Stimulated activated CD8-positive, alpha-beta memory T cell treated with anti-CD3 and anti-CD28 coated beads, Interleukin-7, amount 100 ng/mL, for 4 hours (primary cell): ENCODE measurements at regions not wholly inside any gene's neighbourhood (a gene's known extent, or its start where the extent isn't known, plus 50 kb on each side); places are given as distances from the start of the nearest gene placed in this dataset.
"Not testable (repeated sequence)": the region's sequence is repeated elsewhere in the genome, so short reads cannot be mapped to it uniquely, and the experiment has no call there.

Experiments
- DNase-seq, 2 donors: peaks; one replicate each; pipeline ENCODE4 v3.0.0-alpha.2; 2020; ENCODE audit warnings: low read depth in 2 of 2

DNA sequence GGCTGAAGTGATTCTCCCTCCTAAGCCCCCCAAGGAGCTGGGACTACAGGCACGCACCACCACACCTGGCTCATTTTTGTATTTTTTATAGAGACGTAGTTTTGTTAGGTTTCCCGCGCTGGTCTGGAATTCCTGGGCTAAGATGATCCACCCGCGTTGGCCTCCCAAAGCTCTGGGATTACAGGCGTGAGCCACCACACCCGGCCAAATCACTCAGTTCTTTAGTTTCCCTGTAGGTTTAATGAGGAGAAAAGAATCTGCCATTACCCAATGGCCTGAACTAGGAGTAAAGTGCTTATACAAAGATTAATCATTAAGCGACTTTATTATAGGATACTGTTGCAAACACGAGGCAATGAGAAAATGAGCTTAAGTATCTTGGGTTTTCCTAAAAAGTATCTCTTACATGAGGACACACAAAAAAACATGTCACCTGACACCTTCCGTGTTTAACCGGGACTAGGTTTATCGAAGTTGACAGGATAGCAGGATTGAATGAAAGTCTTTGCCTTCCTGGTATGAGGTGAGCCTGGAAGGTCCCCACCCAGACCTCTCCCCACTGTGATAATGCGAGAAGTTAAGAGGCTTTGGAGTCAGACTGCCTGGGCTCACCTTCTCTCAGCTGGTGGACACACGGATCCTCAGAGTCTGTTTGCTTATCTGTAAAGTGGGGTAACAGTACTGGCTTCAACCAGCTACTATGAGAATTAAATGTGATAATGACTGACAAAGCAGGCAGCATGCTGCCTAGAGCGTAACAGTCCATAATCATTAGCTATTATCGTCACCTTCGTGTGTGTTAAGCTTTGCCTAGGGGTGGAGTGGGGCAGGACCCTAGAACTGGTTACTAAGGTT is 133.5 kb upstream of the KRAS start:
- DNase-seq, result no peak

GRCh38 chr12:25382311-25383106 is 131.8 kb upstream of the KRAS start:
- no peak for DNase-seq

- no peak for DNase-seq
Observed at GRCh38 chr12:25377469-25378177, 126.9 kb upstream of the KRAS start.

- DNase-seq, result no peak
Observed at GRCh38 chr12:25376985-25377384, 126.3 kb upstream of the KRAS start.

DNA sequence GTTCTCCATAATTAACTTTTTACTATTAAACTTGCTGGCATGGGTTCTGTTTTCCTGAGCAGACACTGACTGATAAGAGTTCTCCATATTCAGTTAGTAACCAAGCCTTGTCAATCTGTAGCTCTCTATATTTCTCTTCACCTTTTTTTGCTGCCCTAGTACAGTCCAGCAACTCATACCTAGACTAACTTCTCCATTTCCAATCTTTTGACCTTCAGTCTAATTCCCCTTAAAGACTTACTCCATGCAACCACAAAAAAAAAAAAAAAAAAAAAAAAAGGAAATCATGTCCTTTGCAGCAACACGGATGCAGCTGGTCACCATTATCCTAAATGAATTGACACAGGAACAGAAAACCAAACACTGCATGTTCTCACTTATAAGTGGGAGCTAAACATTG is 125.7 kb upstream of the KRAS start:
- no peak for DNase-seq

DNA sequence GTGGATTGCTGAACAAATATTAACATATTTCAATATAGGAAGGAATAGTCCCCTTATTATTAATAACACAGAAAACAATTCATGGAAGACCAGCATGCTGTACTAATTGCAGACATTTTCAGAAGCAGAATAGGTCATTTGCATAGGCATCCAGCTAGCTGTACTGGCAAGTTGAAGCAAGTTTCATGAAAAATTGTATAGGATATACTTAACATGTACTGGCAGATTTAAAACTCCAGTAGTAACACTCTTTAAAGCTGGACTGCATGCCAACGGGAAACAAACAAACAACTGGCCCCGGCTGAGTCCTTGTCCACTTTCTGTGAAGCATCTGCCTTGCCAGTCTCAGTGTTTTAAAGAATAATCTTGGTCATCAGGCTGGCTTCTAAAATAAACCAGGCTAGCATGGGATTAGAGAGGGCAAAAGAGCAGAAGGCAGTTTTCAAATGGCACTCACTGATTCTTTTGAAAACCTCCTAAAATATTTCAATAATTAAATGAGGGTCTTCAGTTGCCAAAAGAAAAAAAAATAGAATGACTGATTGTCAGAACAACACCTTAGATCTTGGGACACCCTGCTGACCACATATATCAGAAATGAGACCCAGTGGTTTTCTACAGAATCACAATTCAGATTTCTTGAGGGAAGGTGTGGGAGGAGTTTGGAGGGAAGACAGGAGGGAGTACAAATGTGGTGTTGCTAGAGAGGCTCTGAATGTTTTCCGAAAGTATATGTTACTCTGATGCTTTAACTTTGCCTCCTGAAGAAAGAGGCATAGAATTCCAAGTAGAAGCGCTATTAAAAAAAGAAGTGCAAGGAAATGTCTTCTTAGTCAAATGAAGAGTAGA is 122.5 kb upstream of the KRAS start:
- DNase-seq, result no peak

GRCh38 chr12:25372002-25372401 is 121.3 kb upstream of the KRAS start:
- no peak for DNase-seq

GRCh38 chr12:25368557-25368956 is 117.8 kb upstream of the KRAS start:
- no peak for DNase-seq

GRCh38 chr12:25366122-25366521 is 115.4 kb upstream of the KRAS start:
- DNase-seq, result no peak

DNA sequence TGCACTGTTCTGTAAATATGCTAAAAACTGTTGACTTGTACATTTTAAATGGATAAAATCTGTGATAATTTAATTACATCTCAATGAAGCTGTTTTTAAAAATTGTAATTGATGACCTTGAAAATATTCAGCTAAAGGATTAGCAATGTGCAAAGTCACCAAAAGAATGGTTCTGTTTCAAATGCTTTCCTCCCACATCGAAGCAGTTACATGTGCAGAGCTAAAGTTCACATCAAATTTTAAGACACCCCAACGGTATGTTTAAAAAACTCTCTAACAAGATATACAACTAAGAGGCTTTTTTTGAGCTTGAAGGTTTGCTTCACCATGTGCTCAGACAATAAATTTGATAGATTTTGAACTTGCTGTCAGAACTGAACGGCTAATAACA is 114.6 kb upstream of the KRAS start:
- DNase-seq, result no peak

DNA sequence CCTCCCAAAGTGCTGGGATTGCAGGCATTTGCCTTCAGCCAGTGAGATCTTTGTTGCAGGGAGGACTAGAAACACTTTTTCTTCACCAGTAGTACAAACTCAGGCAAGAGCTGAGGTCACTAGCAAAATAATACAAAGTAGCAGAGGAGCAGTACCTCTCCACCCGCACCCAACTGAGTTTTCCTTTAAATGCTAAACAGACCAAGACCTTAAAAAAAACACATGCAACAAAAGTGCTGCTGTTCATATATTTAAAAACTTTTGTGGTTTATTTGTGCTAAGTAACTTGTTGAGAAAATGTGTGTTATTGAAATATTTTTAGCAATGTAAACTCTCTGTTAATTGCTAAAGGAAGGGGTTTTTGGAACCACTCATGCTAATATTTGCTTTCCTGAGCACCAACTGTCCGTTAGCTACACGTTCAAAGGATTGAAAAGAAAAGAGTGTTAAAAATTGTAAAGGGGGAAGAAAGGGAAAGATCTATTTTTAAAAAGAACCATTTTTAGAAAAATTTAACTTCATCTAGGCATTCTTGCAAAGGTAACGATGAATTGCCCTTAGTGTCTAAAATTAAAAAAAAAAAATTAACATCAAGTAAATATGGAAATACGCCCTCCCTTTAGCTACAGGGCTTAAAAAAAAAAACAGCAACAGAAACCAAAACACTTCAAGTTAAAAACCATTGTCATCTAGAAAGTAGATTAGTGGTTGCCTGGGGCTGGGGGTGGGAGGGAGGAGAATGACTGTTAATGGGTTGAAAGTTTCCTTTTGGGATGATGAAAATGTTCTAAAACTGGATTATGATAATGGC is 114.0 kb upstream of the KRAS start:
- DNase-seq, result no peak

DNA sequence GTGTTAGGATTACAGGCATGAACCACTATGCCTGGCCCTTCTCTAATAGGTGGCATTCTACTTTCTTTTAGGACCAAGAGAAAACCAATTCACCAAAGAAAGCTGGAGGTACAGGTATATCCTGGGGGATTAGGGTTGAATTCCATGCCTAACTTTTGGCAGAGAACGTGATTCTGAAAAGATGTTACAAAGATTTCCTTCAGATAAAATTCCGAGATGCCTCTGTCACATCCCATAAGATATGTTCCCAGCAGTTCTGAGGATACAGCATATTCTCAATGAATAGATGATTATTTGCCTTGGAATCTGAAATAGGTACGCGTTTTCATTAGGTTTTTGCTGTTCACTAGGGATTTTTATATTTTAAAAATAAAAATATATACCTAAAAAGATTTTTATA is 111.9 kb upstream of the KRAS start:
- no peak for DNase-seq

DNA sequence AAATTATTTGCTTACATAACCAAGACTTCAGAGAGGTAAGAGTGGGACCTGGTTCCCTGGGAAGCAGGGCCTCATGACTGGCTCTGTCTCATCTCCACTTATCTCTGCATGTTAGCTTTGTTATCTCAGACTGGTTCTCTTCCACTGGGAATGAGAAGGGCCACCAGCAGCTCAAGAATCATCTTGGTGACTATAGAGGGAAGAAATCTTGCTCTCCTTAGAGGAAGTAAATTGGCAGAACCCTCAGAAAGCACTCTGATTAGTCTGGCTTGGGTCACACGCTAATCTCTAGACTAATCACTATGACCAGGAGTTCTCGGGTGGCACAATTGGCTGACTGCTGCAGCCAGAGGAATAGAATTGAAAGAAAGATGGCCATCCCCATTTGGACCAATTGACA is 110.8 kb upstream of the KRAS start:
- no peak for DNase-seq

GRCh38 chr12:25357595-25357994 is 106.9 kb upstream of the KRAS start:
- no peak for DNase-seq

DNA sequence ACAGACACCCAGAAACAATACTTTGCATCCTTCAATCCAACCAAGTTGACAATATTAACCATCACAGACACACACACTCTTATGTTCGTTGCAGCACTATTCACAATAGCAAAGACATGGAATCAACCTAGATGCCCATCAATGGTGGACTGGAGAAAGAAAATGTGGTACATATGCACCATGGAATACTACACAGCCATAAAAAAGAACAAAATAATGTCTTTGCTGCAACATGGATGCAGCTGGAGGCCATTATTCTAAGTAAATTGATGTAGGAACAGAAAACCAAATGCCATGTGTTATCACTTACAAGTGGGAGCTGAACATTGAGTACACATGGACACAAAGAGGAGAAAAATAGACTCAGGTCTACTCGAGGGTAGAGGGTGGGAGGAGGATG is 102.2 kb upstream of the KRAS start:
- DNase-seq, result not testable (repeated sequence)

GRCh38 chr12:25352083-25352918 is 101.6 kb upstream of the KRAS start:
- no peak for DNase-seq

DNA sequence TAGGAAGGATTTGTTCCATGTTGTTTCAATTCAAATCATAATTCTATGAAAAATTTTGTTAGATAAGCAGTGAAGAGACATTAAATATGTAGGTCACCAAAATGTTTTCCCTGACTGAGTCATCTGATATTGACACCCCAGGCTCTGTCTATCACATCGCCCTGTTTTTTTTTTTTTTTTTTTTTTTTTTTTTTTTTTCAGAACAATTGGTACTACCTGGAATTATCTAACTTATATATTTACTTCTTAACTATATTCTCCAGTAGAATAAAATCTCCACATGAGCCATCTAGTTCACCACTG is 97.8 kb upstream of the KRAS start:
- no peak for DNase-seq

GRCh38 chr12:25347716-25348592 is 97.2 kb upstream of the KRAS start:
- DNase-seq, result no peak

GRCh38 chr12:25341877-25342276 is 91.1 kb upstream of the KRAS start:
- not testable (repeated sequence) for DNase-seq
